ENCODE measurements at regions not wholly inside any gene's neighbourhood (a gene's known extent, or its start where the extent isn't known, plus 50 kb on each side); places are given as distances from the start of the nearest gene placed in this dataset.
"Not testable (repeated sequence)": the region's sequence is repeated elsewhere in the genome, so short reads cannot be mapped to it uniquely, and the experiment has no call there.

GRCh38 chr3:158026236-158026635, 80.0 kb downstream of the SHOX2 start:
- CTCF ChIA-PET, result no interaction called here
- H3K27me3 ChIP-seq (ENCODE audit: control insufficient read depth, insufficient read depth, low read length), result no peaks in the 10 kb centered on the region
- no peak for DNase-seq (ENCODE audit: low read depth)
- POLR2A ChIA-PET, result no interaction called here
- no peaks in the 10 kb centered on the region for H3K36me3 ChIP-seq (ENCODE audit: control insufficient read depth, insufficient read depth, low read length)
- H3K4me3 ChIP-seq (ENCODE audit: low read depth, low read length), result no peak overlapping the region
- TF ChIP-seq CTCF (IDR thresholded peaks at IDR 0.05; ENCODE audit: insufficient read depth, low read depth, low read length), result no peak

GRCh38 chr3:158019897-158020296, 86.3 kb downstream of the SHOX2 start:
- H3K4me3 ChIP-seq (ENCODE audit: low read depth, low read length); POLR2A ChIA-PET; H3K27me3 ChIP-seq (ENCODE audit: control insufficient read depth, insufficient read depth, low read length); H3K36me3 ChIP-seq (ENCODE audit: control insufficient read depth, insufficient read depth, low read length); CTCF ChIA-PET; DNase-seq (ENCODE audit: low read depth): not testable (repeated sequence)

GRCh38 chr3:158018462-158018861, 87.8 kb downstream of the SHOX2 start:
- no peak for TF ChIP-seq CTCF (IDR thresholded peaks at IDR 0.05; ENCODE audit: insufficient read depth, low read depth, low read length)
- Histone ChIP-seq H3K4me3 (ENCODE audit: low read depth, low read length) (no peak overlapping the region), H3K27me3 (ENCODE audit: control insufficient read depth, insufficient read depth, low read length) (no peaks in the 10 kb centered on the region), H3K36me3 (ENCODE audit: control insufficient read depth, insufficient read depth, low read length) (no peaks in the 10 kb centered on the region)
- no peak for DNase-seq (ENCODE audit: low read depth)
- ChIA-PET CTCF (no interaction called here), POLR2A (no interaction called here)

- H3K36me3 ChIP-seq (ENCODE audit: control insufficient read depth, insufficient read depth, low read length), result no peaks in the 10 kb centered on the region
- ChIA-PET CTCF (no interaction called here), POLR2A (no interaction called here)
- H3K4me3 ChIP-seq (ENCODE audit: low read depth, low read length), result no peak overlapping the region
- TF ChIP-seq CTCF (IDR thresholded peaks at IDR 0.05; ENCODE audit: insufficient read depth, low read depth, low read length), result no peak
- H3K27me3 ChIP-seq (ENCODE audit: control insufficient read depth, insufficient read depth, low read length), result no peaks in the 10 kb centered on the region
- DNase-seq (ENCODE audit: low read depth), result no peak
These were observed 93.3 kb downstream of the SHOX2 start for GRCh38 chr3:158012901-158013300.

GRCh38 chr3:158005391-158006100, 100.7 kb downstream of the SHOX2 start:
- no peaks in the 10 kb centered on the region; the same call in 1 of the 2 replicates for H3K27me3 ChIP-seq (ENCODE audit: control insufficient read depth, insufficient read depth, low read length)
- H3K4me3 ChIP-seq (ENCODE audit: low read depth, low read length), result no peak overlapping the region
- no peak for TF ChIP-seq CTCF (IDR thresholded peaks at IDR 0.05; ENCODE audit: insufficient read depth, low read depth, low read length)
- DNase-seq (ENCODE audit: low read depth), result no peak
- ChIA-PET POLR2A (no interaction called here), CTCF (no interaction called here)
- no peaks in the 10 kb centered on the region for H3K36me3 ChIP-seq (ENCODE audit: control insufficient read depth, insufficient read depth, low read length)

- no peak overlapping the region for H3K4me3 ChIP-seq (ENCODE audit: low read depth, low read length)
- ChIA-PET CTCF (no interaction called here), POLR2A (no interaction called here)
- no peak for TF ChIP-seq CTCF (IDR thresholded peaks at IDR 0.05; ENCODE audit: insufficient read depth, low read depth, low read length)
- DNase-seq (ENCODE audit: low read depth), result no peak
- H3K27me3 ChIP-seq (ENCODE audit: control insufficient read depth, insufficient read depth, low read length), result no peaks in the 10 kb centered on the region; the same call in 1 of the 2 replicates
- H3K36me3 ChIP-seq (ENCODE audit: control insufficient read depth, insufficient read depth, low read length), result no peaks in the 10 kb centered on the region
These were observed 107.0 kb downstream of the SHOX2 start for GRCh38 chr3:157999246-157999645.
